IMR-90 (cell line): ENCODE measurements at regions not wholly inside any gene's neighbourhood (a gene's known extent, or its start where the extent isn't known, plus 50 kb on each side); places are given as distances from the start of the nearest gene placed in this dataset.

ENCODE experiments used
- ATAC-seq: fragments of 200-7000 bp; cut with Tn5 transposase; 2 replicates; pipeline ENCODE4 v1.9.1; 2020; ENCODE audit warnings: low read depth, mild to moderate bottlenecking, moderate library complexity
- BruUV-seq: library from RNA; stranded (reverse); fragments of 400-500 nt; replicated peaks from 2 replicates; lab custom pipeline; 2021; lab: Mats Ljungman, UMichigan
- CTCF ChIA-PET: fragments of 300-600 bp; formaldehyde crosslinking; extraction: SDS; loops from one replicate; lab custom pipeline; 2021; ENCODE audit warnings: antibody characterized with exemption; lab: Yijun Ruan, JAX
- POLR2A ChIA-PET: fragments of 300-600 bp; sonication (Branson Sonifier 250); formaldehyde crosslinking; loops from one replicate; lab custom pipeline; 2022; ENCODE audit warnings: antibody characterized with exemption; ENCODE audit not compliant: unreplicated experiment; lab: Charles Lee
- DNase-seq: peaks from one replicate; pipeline ENCODE4 v3.0.0; 2013
- H2AFZ ChIP-seq: replicated peaks from 2 replicates; pipeline ENCODE3; 2013; ENCODE audit warnings: low read length, mild to moderate bottlenecking; ENCODE audit not compliant: poor library complexity
- H2AK5ac ChIP-seq: 2 replicates; pipeline ENCODE4 v1.6.1; 2013; ENCODE audit warnings: low read depth, low read length, inconsistent platforms
- H2AK9ac ChIP-seq: replicated peaks from 2 replicates; pipeline ENCODE3; 2013; ENCODE audit warnings: mild to moderate bottlenecking, low read depth, low read length, moderate library complexity; ENCODE audit not compliant: poor library complexity
- H2BK120ac ChIP-seq: 2 replicates; pipeline ENCODE4 v1.6.1; 2013; ENCODE audit warnings: low read depth, low read length, inconsistent platforms
- H2BK15ac ChIP-seq: 3 replicates; pipeline ENCODE4 v1.6.1; 2013; ENCODE audit warnings: low read depth, low read length, inconsistent platforms
- H2BK20ac ChIP-seq: 2 replicates; pipeline ENCODE4 v1.6.1; 2013; ENCODE audit warnings: low read depth, mild to moderate bottlenecking, inconsistent platforms, low read length, moderate library complexity
- H2BK5ac ChIP-seq: 2 replicates; pipeline ENCODE4 v1.6.1; 2013; ENCODE audit warnings: mild to moderate bottlenecking, low read depth, low read length, inconsistent platforms; ENCODE audit not compliant: poor library complexity, severe bottlenecking
- H3K14ac ChIP-seq: replicated peaks from 2 replicates; pipeline ENCODE4 v1.6.1; 2013; ENCODE audit warnings: low read depth, low read length, inconsistent platforms
- H3K18ac ChIP-seq: 2 replicates; pipeline ENCODE4 v1.6.1; 2013; ENCODE audit warnings: low read depth, low read length, control low read depth
- H3K23ac ChIP-seq: 2 replicates; pipeline ENCODE4 v1.6.1; 2013; ENCODE audit warnings: low read depth, low read length, inconsistent platforms
- H3K27ac ChIP-seq: 2 replicates; pipeline ENCODE4 v1.5.1; 2013; ENCODE audit warnings: mild to moderate bottlenecking, control low read depth, low read length; ENCODE audit not compliant: insufficient read depth
- H3K27me3 ChIP-seq: 2 replicates; pipeline ENCODE4 v1.6.1; 2013; ENCODE audit warnings: low read length; ENCODE audit not compliant: control insufficient read depth, insufficient read depth
- H3K36me3 ChIP-seq: 2 replicates; pipeline ENCODE4 v1.6.1; 2013; ENCODE audit warnings: low read length, mixed read lengths; ENCODE audit not compliant: control insufficient read depth, insufficient read depth
- H3K4ac ChIP-seq: 2 replicates; pipeline ENCODE4 v1.6.1; 2013; ENCODE audit warnings: low read depth, low read length, inconsistent platforms
- H3K4me1 ChIP-seq: 2 replicates; pipeline ENCODE4 v1.6.1; 2013; ENCODE audit warnings: low read length, mixed read lengths; ENCODE audit not compliant: control insufficient read depth, insufficient read depth
- H3K4me2 ChIP-seq: 2 replicates; pipeline ENCODE4 v1.6.1; 2013; ENCODE audit warnings: low read depth, mild to moderate bottlenecking, control low read depth, low read length, moderate library complexity
- H3K4me3 ChIP-seq: 2 replicates; pipeline ENCODE4 v1.5.1; 2013; ENCODE audit warnings: low read depth, mild to moderate bottlenecking, control low read depth, low read length, moderate library complexity; ENCODE audit not compliant: insufficient read depth
- H3K56ac ChIP-seq: 2 replicates; pipeline ENCODE4 v1.6.1; 2013; ENCODE audit warnings: low read length, inconsistent platforms; ENCODE audit not compliant: insufficient read depth; ENCODE audit errors: extremely low read depth
- H3K79me1 ChIP-seq, 2 experiments: 2 replicates each; pipeline ENCODE4 v1.6.1; 2013; ENCODE audit warnings: low read length in 2 of 2, inconsistent platforms in 1 of 2, low read depth in 1 of 2
- H3K9ac ChIP-seq: 2 replicates; pipeline ENCODE4 v1.6.1; 2013; ENCODE audit warnings: low read depth, low read length, control low read depth
- H3K9me1 ChIP-seq: 2 replicates; pipeline ENCODE4 v1.6.1; 2013; ENCODE audit warnings: low read length, inconsistent platforms; ENCODE audit not compliant: insufficient read depth
- H3K9me3 ChIP-seq: 2 replicates; pipeline ENCODE4 v1.6.1; 2013; ENCODE audit warnings: low read length; ENCODE audit not compliant: control insufficient read depth, insufficient read depth
- H4K20me1 ChIP-seq: 2 replicates; pipeline ENCODE4 v1.6.1; 2013; ENCODE audit warnings: low read length, inconsistent platforms; ENCODE audit not compliant: insufficient read depth
- H4K5ac ChIP-seq: 2 replicates; pipeline ENCODE4 v1.6.1; 2013; ENCODE audit warnings: mild to moderate bottlenecking, low read depth, low read length, control low read depth
- H4K8ac ChIP-seq, 2 experiments: 2 replicates each; pipeline ENCODE4 v1.6.1; 2013; ENCODE audit warnings: low read depth in 2 of 2, low read length in 2 of 2, control low read depth in 1 of 2, inconsistent platforms in 1 of 2
- H4K91ac ChIP-seq: 2 replicates; pipeline ENCODE4 v1.6.1; 2013; ENCODE audit warnings: low read depth, low read length, inconsistent platforms; ENCODE audit not compliant: insufficient read depth
- FOS ChIP-seq: fragments of 150-350 bp; IDR thresholded peaks from 2 replicates; pipeline ENCODE4 v1.6.1; 2016; ENCODE audit warnings: low read depth, low read length
- WGBS, 2 experiments: methylation state at CpG; one replicate each; pipeline versions ENCODE4 v1.1.5 to v1.1.7; 2013; ENCODE audit warnings: missing lambda C conversion rate in 2 of 2; ENCODE audit not compliant: insufficient read length in 1 of 2; ENCODE audit errors: extremely low coverage in 2 of 2; 5-methylcytosine and 5-hydroxymethylcytosine counted together
- dilution Hi-C: fragments of 300-500 bp; cut with HindIII; formaldehyde crosslinking; loops from one replicate; pipeline ENCODE4 v1.14.3; 2018; ENCODE audit warnings: low sequenced_read_pairs; ENCODE audit not compliant: unreplicated experiment
- in situ Hi-C: fragments of 300-500 bp; cut with MboI; formaldehyde crosslinking; loops from 3 replicates; pipeline ENCODE4 v1.14.3; 2019; ENCODE audit warnings: low sequenced_read_pairs, inconsistent platforms, mixed read lengths
- intact Hi-C: fragments of 100-400 bp; cut with micrococcal nuclease; formaldehyde crosslinking; loops from 2 replicates; pipeline ENCODE4 v1.10.0; 2022

GRCh38 chr22:34904486-34904885, 161.5 kb upstream of the ISX start:
- no CpG with 5 or more reads among the region's 1 CpG for WGBS, 2 experiments

More at GRCh38 chr22:34904486-34904885, 161.5 kb upstream of the ISX start:
- Histone ChIP-seq H2AFZ (no peak overlapping the region), H2BK15ac (no peak overlapping the region), H4K8ac (no peak overlapping the region), H3K4me3 (no peak overlapping the region), H4K5ac (no peak overlapping the region), H4K20me1 (no peaks in the 10 kb centered on the region), H2BK5ac (no peak overlapping the region), H3K27me3 (no peaks in the 10 kb centered on the region), H3K36me3 (no peaks in the 10 kb centered on the region), H3K23ac (no peak overlapping the region), H3K9me3 (peaks cover 27% of the 10 kb centered on the region), H2AK5ac (no peak overlapping the region), H3K4me2 (no peak overlapping the region), H3K79me1 (no peaks in the 10 kb centered on the region), H3K14ac (no peak overlapping the region), H3K27ac (no peak overlapping the region), H3K4ac (no peak overlapping the region), H3K56ac (no peak overlapping the region), H3K4me1 (no peaks in the 10 kb centered on the region), H3K9me1 (no peaks in the 10 kb centered on the region), H2BK20ac (no peak overlapping the region), H3K9ac (no peak overlapping the region), H3K18ac (no peak overlapping the region), H2AK9ac (no peak overlapping the region), H2BK120ac (no peak overlapping the region), H4K91ac (no peak overlapping the region)
- intact Hi-C loops (no loop called here), in situ Hi-C loops (no loop called here), dilution Hi-C loops (no loop called here)
- no TSS peak for BruUV-seq
- no peak for ATAC-seq
- POLR2A ChIA-PET, result no interaction called here
- CTCF ChIA-PET, result no interaction called here
- no peak for DNase-seq
- no peak for TF ChIP-seq FOS
